ENCODE measurements at regions not wholly inside any gene's neighbourhood (a gene's known extent, or its start where the extent isn't known, plus 50 kb on each side); places are given as distances from the start of the nearest gene placed in this dataset.
"Not testable (repeated sequence)": the region's sequence is repeated elsewhere in the genome, so short reads cannot be mapped to it uniquely, and the experiment has no call there.

DNA sequence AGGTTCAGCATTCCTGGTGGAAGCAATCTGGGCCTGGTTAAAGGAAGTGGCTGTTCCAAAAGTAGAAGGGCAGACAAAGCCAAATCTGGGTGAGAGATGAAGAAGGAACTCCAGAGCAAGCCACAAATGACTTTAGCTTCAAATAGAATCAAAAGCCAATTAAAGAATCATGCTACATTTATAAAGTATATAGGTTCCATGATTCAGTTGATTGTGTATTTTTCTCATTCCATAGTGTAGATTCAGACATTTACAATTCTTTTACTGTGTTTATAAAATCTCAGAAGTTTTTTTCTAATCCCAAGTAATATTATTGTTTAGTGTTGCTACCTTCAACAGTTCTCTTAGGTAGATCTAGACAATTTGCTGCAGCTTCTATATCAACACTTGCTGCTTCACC lies 262.0 kb downstream of the PLK2 start:
- ATAC-seq = no peak

DNA sequence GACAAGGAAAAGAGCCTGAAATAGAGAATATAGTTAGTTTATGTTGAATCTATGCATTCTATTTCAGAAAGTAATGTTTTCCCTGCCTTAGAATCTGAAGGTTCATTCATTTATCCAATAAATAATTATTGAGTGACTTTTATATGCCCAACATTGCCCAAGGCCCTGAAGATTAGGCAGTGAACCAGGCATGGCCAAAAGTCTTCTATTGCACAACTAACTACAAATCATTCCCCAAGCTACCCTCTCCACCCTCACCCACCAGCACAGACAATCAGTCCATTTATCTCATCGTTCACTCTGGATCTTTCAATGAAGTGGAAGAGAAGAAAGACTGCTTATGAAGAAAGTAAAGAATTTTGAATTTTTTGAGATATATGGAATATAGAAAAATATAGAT lies 268.4 kb downstream of the PLK2 start:
- ATAC-seq = no peak

DNA sequence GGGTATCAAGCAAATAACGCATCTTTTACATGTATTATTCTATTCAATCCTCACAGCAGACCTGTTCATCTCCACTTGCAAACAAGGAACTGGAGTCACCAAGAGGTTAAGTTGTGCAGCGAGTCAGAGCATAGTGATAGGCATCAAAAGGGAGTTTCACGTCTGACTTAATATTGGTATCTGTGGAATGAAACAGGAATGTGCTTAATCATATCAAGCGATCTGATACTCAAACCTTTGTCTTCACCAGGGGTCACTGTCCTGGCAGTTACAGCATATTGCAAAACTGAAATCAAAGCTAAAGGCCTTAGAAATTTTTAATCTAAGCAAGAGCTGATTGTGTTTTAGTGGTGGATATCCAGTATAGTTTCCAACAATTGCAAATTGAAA lies 271.6 kb downstream of the PLK2 start:
- ATAC-seq = no peak

DNA sequence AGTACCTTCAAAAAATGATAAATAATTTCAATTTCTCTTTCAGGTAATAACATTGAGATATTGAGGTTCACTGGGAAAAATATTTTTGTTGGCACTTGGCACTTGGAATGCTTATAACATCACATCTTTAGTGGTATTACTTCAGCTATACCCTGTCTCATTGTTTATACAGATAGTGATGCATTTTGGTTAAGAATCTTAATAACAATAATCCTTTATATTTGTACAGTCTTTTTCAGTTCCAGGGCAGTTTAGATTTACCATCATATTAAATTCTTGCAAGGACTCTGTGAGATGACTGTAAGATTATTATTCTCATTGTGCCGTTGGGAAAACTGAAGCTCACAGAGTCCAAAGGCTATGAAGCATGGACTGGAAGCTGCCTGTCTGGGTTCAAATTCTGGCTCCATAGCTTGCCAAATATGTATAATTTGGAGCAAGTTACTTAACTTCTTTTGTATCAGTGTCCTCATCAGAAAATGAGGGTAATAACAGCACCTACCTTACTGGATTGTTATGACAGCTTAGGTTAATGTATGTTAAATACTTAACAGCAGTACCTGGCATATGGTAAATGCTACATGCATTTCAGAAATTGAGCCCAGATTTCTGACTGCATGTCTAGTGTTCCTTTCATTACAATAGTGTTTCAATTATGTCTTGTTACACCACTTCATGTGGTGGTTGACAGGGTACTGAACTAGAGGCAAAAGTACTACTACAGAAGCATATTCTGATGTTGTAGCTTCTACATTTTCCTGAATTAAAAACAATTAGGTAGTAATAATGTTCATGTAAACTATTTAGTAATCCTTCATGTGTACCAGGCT lies 272.2 kb downstream of the PLK2 start:
- no peak for ATAC-seq

DNA sequence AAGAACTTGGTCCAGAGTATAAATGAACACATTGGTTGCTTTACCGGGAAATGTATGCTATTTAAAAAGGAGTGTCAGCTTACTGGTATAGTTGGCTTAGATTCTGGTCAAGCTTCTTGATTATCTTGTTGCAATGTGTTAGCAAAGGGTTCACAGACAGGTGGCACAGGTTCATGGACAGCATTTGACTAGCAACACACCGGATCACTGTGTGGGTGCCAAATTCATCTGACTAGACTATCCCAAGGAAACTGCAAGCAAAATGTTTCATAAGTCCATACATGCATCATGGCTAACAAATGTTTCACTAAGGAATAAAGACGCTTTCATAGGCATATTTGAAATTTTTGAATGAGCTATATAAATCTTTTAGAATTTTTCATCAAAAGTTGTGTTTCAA lies 274.1 kb downstream of the PLK2 start:
- ATAC-seq = no peak

DNA sequence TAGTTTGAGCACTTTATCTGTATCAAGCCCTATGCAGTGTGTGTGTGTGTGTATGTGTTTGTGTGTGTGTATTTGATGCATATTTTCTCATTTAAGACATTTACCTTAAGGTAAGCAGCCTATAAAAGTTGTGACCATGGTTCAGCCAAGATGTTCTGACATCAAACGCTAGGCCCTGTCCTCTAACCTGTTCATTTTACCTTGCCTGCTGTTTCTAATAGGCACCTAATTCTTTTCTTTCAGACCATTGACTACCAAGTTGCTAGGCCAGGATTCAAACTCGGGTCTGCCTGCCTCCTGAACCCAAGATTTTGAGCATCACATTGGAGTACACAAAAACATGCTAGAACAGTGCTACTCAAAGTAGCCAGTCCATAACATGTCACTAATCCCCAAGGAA lies 274.5 kb downstream of the PLK2 start:
- ATAC-seq = no peak

DNA sequence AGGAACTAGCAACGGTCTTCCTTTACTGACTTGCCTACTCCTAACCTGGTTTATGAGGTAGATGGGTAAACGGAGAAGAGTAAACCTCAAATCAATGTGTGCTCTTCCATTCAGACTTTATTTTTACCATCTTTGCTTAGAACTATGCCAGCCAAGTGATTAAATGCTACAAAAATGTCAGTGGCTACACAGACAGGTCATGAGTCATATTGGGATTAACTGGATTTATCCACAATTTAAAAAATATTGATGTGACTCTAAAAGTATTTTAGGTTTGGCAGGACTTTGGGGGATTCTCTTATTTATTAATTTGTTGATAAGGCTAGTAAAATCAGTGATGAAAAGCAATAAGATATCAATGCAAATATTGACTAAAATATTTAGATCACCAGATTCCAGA lies 275.0 kb downstream of the PLK2 start:
- no peak for ATAC-seq

DNA sequence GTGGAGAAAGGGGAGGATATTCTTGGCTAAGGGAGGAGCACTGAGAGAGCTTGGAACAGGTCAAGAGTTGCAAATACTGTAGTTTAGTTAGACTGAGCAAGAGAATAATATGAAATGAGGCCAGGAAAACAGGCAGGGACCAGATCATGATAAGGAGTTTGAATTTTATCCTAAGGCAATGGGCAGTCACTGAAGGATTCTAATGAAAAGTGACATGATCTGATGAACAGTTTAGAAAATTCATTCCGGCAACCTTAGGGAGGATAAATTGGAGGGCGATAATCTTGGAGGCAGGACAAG lies 276.1 kb downstream of the PLK2 start:
- ATAC-seq = no peak

DNA sequence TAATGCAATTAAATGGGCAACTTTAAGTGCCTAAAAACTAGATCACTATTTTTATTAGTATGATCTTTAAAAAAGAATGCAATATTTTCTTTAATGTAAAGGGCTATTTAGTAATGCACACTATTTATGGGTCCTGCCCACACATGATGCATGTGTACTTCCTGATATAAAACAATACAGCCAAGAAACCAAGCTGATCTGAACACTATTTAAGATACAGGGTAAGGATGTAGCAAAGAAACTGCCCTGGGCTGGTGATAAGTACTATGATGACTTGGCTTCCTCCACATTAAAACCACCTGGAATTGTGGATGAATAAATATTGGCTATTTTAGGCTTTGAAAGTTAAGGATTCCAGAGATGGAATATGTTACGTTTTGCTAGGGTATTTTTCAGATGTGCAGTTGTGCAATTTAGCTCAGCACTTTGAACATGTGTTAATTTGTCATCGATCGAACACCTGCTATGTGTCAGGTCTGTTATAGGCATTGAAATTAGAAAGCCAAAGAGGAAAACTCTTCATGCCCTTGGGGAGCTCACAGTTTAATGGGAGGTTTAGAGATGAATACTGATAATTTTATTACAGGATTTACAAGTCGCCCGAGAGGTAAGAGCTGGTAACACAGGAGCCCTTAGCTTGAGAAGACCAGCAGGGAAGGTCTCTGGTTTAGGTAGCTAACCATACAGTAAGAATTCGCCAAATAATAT lies 276.7 kb downstream of the PLK2 start:
- ATAC-seq = no peak

DNA sequence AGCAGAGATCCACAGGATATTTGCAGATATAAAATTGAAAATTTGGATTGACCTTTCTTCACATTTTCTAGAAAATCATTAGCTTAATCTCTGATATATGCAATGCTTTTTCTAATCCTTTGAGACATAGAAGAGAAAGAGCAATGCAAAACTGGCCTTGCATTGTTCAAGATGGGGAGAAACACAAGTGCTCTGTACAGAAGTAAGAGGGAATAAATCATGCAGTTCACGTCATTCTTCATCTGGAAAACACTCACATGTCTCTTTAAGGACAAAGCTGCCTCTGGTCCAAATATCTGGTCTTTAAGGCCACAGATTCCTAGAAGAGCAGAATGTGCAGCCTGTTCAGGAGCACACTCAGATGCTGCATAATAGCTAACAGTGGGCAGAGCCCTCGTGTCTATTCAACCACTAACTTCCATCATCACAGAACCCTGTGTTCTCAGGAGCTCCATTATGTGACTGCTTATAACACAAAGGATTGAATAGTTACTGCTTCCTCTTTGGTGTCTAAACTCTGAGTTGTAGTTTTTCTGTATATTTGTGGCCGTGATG lies 277.5 kb downstream of the PLK2 start:
- ATAC-seq = no peak

DNA sequence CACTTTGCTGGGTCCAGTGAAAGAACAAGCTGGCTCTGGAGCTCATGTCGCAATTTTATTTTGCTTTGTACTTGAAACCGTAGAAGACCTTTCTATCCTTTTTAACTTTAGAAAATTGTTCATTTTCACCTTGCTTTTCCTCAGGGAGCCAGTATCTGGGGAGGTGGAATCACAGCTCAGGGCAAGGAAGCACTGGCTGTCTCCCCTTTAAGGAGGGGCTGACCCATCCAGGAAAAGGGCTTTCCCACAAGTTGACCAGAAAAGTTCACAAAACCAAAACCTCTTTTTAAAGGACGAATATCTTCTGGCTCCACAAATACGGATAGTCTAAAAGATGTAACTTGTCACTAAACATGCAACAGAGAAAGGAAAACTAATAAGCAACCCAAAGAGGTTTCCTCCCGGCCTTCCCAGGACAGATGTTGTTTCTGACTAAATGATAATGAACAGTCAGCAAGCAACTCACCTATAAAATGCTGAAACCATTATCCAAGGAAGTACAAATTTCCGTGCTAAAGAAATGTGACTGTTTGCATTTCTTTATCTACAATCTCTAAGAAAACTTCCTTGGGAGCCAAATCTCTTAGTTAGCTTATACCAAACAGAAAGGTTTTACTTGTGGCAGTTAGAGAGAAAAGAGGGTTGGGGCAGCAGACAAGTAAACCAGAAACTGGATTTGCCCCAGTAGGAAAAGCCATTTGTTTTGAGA lies 278.2 kb downstream of the PLK2 start:
- no peak for ATAC-seq

DNA sequence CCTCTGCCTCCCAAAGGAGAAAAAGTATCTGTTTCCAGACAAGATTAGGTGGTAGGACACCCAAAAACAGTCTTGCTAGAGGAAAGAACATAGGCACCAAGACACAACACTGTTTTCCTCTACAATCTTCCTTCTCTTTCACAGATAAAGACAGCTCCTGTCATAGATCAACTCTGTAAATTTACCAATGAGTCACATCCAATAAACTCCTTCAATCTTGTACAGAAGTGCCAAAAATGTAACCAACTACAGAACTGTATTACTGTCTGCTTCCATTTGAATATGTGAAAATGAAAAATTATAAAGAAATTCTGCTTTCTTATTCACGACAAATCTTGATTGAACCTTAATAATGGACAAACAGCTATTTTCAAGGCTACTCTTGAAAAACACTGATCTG lies 286.9 kb downstream of the PLK2 start:
- no peak for ATAC-seq

DNA sequence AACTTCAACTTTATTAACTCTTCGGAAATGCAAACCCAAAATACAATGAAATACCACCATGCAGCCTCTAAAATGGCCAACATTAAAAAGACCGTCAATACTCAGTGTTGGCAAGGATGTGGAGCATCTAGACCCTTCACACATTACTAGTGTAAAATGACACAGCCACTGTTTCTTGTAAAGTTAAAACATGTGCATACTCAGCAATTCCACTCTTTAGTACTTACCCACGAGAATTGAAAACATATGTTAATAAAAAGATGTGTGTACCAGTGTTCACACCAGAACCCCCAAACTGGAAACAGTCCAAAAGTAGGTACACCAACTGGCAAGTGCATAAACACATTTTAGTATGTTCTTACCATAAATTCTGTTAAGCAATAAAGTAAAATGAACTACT lies 294.7 kb downstream of the PLK2 start:
- ATAC-seq = no peak

DNA sequence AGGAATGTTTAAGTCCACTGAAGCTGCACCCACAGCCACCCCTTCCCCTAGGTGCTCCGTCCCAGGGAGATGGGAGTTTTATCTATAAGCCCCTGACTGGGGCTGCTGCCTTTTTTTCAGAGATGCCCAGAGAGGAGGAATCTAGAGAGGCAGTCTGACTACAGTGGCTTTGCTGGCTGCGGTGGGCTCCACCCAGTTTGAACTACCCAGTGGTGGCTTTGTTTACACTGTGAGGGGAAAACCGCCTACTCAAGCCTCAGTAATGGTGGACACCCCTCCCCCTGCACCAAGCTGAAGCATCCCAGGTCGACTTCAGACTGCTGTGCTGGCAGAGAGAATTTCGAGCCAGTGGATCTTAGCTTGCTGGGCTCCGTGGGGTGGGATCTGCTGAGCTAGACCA lies 298.0 kb downstream of the PLK2 start:
- not testable (repeated sequence) for ATAC-seq

DNA sequence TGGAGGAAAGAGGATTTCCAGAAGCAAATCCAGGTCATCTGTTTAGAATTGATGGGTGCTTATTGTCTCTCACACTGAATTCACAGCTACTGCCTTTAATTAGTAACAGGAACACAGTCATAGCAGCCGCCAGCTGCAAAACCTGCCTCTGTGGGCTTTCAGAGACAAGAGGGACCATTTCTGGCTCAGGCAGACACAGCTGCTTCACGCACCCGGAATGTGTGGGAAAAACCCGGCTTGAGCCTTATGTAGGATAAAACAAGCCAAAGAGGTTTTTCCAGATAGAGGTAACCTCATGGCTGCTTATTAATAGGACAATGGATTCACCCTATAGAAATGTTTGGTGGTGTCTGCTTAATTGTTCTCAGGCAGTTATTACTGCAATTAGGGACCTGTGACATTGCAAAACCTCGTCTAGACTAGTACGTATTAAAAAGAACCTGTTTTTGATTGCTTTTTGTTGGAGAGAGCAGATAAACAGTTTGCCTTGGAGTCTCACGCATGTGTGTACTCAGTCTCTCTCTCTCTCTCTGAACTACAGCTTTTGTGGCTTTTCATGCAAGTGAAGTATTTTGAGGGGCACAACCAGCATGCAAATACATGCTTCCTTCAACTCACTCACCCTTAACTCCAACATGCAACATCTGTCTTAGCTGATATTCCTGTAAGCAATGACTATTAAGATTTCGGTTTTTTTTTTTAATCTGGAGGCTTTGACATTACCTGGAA lies 302.7 kb downstream of the PLK2 start:
- ATAC-seq = no peak

DNA sequence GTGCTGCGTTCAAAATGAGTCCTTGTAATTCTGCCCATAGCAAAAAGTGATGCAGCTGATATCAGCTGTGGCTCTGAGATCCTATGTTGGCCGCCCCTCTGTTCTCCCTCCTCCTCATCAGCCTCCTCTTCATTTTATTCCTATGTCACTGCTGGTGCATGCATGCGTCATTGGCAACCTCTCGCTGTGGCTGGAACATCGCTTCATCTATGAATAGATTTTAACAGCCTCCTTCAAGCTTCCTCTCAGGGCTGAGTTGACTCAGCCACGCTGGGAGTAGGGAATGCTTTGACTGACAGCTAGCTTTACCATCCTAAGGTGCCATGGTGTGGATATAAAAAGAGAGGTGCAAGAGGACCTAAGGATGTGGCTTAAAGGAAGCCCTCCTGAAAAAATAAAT lies 303.5 kb downstream of the PLK2 start:
- ATAC-seq = no peak

DNA sequence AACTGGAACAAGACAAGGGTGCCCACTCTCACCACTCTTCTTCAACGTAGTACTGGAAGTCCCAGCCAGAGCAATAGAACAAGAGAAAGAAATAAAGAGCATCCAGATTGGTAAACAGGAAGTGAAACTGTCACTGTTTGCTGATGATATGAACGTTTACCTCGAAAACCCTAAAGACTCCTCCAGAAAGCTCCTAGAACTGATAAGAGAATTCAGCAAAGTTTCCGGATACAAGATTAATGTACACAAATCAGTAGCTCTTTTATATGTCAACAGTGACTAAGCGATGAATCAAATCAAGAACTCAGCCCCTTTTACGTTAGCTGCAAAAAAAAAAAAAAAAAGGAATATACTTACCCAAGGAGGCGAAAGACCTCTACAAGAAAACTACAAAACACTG lies 306.6 kb downstream of the PLK2 start:
- no peak for ATAC-seq

DNA sequence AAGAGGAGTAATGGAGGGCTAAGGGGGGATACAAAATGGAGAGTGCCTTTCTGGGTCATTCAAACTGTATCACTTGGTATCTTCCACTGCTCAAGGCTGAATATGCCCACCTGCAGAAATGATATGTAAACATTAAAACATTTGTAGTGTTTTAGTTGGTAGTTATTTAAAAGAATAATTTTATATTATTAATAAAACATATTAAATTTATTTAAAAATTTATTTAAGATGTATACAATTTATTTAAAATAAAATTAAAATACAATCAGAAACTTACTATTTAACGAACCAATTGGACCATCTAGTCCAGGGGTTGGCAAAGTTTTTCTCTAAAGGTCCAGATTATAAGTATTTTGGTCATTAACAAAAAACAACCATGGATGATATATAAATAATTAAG lies 308.5 kb downstream of the PLK2 start:
- no peak for ATAC-seq

DNA sequence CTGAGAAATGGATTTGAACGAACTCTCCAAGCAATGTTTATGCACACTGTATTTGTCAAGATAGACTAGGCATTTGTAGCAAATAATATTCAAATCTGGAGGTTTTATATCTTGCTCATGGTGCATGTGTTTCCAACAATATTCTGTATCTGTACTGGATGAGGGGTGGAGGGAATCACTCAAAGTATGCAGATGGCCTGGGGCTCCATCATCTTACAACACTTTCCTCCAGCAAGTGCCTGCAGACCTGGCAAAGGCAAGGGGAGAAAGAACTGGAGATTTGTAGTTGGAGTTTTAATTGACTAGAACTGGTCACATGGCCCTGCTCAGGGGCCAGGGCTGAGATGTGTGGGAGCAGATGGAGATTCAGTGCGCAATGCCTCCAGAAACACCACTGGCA lies 309.0 kb downstream of the PLK2 start:
- no peak for ATAC-seq

DNA sequence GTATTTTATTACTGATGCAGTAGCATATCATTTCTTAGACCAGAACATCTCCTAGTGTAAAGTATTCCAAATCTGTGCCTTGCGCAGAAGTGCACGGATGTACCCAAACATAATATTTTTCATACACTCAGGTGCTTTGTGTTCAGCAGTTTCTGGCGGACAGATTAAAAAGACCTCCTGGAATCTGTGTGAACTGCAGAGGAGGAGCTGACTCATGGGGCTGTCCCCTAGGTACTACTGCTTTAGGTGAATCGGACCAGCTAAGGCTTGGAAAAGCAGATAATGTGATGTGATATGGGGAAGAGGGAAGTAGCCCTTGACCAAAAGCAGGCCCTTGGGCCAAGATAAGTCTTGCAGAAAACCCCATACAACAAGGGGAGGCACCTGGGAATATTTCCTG lies 310.1 kb downstream of the PLK2 start:
- no peak for ATAC-seq

DNA sequence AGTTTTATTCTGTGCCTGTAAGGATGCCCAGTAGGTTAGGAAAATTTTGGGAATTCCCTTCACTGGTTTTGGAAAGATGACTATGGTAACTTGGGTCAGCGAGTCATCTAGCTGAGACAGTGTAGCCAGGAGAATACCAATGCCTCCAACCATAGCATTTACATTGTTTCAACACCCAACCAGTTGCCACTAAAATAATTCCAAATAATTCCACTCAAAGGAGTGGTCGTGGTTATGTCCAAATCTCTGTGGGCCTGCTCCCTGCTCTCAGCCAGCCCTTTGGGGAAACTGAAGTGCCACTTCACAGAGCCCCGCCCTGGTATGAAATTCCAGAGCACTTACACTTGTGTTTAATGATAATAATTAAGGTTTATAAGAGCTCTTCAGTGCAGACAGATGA lies 310.5 kb downstream of the PLK2 start:
- no peak for ATAC-seq

DNA sequence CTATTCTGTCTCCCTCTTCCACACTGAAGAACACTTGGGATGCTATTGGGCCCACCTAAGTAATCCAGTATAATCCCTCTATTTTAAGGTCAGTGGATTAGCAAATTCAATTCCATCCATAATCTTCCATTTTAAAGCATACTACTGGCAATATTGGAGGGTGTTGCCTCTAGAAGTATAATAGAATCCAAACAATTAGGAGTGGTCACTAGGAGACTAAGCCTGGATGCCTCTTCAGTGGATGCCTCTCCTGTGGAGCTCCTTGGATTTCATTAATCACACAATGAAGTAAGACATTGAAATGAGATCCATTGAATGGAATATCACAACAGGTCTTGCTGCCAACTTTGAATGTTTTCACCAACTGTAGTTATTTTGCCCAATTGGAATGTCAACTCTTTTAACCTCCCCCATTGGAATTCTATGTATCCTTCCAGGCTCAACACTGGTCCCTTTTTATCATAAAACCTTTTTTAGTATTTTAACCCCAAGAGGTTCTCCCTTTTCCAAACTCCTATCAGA lies 311.6 kb downstream of the PLK2 start:
- no peak for ATAC-seq

DNA sequence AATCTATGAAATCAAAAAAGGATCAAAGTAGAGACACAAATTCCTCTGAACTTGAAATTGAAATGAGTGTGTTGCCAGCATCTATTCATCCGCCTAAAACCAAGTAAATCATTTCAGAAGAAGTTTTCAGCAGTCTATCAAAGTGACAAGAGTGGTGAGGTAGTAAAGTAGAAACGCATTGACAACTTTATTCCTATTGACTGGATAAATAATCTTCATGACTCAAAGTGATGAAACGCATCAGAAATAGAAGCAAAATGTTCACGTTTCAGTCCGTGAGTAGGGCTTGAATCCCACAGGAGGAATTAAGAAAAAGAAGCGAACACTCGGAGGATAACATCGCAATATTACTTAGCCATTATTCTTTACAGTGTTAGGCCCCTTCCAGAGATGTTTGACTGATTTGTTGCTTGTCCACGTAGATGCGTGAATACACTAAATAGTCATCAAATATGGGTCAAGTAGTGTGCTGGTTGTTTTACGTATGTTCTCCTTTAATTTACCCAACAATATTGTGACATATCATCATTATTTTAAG lies 314.4 kb downstream of the PLK2 start:
- ATAC-seq = no peak
